ENCODE measurements at regions not wholly inside any gene's neighbourhood (a gene's known extent, or its start where the extent isn't known, plus 50 kb on each side); places are given as distances from the start of the nearest gene placed in this dataset.

DNA sequence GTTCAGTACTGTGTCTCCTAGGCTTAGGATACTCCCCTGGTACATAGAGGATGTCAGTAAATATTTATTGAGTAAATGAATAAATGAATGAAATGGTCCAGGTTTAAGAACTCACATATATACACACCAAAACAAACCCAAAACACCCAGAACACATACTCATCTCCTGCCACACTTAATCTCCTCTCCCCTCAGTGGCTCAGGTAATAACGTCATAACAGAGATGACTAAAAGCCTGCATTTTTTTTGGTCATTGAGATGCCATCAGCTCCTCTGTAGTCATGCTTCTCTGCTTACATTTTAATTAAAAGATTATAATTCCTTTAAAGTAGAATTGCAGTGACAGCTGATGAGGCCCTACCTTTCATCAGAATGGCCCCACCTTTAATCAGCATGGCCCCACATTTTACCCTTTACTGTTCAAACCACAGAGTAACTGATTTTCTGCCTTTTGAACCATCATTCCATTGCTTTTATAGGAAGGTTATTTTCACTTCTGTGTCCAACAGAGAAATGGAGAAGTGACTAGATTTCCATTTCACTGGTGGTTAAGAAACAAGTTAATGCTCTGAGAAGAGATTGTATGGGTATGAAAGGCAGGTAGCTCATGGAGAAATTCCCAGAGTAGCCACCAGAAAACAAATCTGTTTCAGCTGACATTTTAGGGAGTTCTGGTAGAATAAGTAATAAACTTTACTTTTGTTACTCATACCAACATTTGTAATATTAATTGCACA is 193.4 kb upstream of the ATP2B1 start:
- TF ChIP-seq, protein P1, sequence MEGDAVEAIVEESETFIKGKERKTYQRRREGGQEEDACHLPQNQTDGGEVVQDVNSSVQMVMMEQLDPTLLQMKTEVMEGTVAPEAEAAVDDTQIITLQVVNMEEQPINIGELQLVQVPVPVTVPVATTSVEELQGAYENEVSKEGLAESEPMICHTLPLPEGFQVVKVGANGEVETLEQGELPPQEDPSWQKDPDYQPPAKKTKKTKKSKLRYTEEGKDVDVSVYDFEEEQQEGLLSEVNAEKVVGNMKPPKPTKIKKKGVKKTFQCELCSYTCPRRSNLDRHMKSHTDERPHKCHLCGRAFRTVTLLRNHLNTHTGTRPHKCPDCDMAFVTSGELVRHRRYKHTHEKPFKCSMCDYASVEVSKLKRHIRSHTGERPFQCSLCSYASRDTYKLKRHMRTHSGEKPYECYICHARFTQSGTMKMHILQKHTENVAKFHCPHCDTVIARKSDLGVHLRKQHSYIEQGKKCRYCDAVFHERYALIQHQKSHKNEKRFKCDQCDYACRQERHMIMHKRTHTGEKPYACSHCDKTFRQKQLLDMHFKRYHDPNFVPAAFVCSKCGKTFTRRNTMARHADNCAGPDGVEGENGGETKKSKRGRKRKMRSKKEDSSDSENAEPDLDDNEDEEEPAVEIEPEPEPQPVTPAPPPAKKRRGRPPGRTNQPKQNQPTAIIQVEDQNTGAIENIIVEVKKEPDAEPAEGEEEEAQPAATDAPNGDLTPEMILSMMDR (conservative IDR thresholded peaks at IDR 0.05 in 1 of 2, IDR thresholded peaks at IDR 0.05 in 1 of 2; ENCODE audit: extremely low read depth in 1 of 2, insufficient read depth in 1 of 2, low read depth in 1 of 2, low read length in 2 of 2): no peak
- no peak for TF ChIP-seq EZH2 (IDR thresholded peaks at IDR 0.05; ENCODE audit: borderline replicate concordance, low read length)
